Activated CD8-positive, alpha-beta memory T cell treated with anti-CD3 and anti-CD28 coated beads, Interleukin-2, amount 50 U/mL, for 24 hours (primary cell): ENCODE measurements at regions not wholly inside any gene's neighbourhood (a gene's known extent, or its start where the extent isn't known, plus 50 kb on each side); places are given as distances from the start of the nearest gene placed in this dataset.
"Not testable (repeated sequence)": the region's sequence is repeated elsewhere in the genome, so short reads cannot be mapped to it uniquely, and the experiment has no call there.

ENCODE experiments used
- DNase-seq: peaks from one replicate; pipeline ENCODE4 v3.0.0-alpha.2; 2020; ENCODE audit errors: extremely low read depth

- DNase-seq = no peak
These were observed 709.0 kb upstream of the FAM98A start for GRCh38 chr2:34308140-34308539.

DNA sequence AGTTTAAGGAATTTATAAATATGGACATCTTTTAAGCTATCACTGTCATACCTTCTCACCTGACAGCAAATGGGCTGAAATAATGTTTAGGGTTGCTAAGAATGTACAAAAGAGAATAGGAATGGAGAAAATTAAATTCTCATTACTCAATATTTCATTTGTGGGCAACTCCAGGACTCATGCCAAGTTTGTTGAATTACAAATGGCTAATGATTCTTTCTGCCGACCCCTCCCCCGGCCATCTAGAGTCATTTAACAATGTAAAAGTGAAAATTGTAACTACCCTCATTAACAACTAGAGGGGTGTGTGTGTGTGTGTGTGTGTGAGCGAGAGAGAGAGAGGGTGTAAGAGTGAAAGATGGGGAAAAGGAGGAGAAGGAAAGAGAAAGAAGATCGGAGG is 708.5 kb upstream of the FAM98A start:
- DNase-seq = no peak

DNA sequence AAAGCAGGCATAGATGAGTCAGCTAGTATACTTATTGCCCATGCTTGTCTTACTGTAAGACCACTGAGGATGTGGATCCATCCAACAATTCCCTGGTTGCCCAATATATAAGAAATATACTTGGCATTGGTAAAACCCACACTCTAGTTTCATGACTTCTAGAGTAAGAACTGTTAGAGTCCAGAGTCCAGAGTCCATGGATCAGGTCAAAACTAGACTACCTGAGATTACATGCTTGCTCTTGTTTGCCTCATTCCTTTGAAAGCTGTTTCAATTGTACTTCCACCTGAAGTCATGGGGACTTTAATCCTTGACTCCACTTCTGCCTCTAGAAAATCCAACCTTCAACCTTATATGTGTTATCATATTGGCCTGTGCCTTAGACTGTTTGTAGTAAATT is 707.6 kb upstream of the FAM98A start:
- no peak for DNase-seq

- no peak for DNase-seq
These were observed 706.5 kb upstream of the FAM98A start for GRCh38 chr2:34305587-34305986.

GRCh38 chr2:34294961-34295360 is 695.9 kb upstream of the FAM98A start:
- no peak for DNase-seq

- no peak for DNase-seq
These were observed 692.0 kb upstream of the FAM98A start for GRCh38 chr2:34291076-34291475.

DNA sequence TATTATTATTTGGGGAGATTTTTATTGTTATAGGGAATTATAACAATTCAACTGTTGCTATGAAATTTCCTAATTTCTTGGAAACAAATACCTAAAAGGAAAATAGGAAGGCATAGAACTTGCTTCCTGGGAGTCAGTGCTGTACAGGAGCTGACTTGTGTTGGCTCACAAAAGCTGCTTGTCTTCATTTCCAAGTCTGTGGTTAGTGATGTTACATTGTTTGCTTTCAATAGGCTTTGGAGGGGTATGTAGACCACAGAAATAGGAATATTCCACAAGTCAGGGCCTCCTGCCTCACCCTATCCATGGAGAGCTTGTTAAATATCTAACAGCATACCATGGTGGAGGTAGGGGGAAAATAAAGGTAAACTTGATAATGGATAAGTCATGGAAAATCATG is 688.9 kb upstream of the FAM98A start:
- no peak for DNase-seq

DNA sequence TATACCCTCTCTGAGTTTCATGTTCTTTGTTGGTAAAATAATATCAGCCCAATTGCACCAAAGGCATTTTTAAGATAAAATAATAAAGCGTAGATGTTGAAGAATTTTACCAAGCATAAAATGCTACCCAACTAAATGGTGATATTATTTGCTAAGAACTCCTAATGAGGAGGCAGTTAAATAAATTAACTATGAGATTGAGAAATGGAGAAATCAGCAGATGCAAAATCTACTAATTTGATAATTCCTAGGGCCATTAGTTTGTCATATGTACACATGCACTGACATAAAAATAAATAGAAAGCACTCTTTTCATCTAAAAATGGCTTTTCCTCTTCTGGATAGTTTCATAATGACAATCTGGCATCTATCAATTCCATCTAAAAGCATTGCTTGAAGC is 681.5 kb upstream of the FAM98A start:
- no peak for DNase-seq

- no peak for DNase-seq
These were observed 668.0 kb upstream of the FAM98A start for GRCh38 chr2:34266908-34267697.

GRCh38 chr2:34261701-34262100 is 662.6 kb upstream of the FAM98A start:
- no peak for DNase-seq

DNA sequence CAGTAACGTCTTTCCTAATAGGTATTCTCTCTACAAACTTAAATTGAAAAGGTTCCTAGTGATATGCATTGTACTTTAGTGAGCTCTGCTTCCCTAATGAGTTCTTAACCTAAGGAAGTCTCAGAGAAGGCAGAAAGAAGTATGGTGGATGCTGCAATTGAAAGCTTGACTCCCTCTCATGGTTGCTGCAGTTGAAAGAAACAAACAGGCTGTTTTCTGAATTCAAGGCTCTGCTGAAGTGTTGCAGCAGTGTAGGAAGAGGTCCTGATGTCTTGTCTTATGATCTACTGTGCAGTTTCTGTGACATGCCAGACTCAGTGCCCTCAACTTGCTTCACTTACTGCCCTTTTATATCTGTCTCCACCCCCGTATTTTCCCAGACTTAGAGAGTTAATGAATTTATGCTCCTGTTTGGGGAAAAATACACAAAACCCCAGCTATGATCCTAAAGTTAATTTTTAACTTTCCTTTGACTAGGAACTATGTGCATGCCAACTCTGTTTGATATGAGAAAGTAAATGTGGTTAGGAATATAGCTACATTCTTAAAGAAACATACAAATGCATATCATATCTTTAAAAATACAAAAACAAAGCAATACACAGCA is 655.3 kb upstream of the FAM98A start:
- DNase-seq = no peak

GRCh38 chr2:34252111-34252510 is 653.0 kb upstream of the FAM98A start:
- DNase-seq = no peak

GRCh38 chr2:34251578-34251977 is 652.5 kb upstream of the FAM98A start:
- no peak for DNase-seq

DNA sequence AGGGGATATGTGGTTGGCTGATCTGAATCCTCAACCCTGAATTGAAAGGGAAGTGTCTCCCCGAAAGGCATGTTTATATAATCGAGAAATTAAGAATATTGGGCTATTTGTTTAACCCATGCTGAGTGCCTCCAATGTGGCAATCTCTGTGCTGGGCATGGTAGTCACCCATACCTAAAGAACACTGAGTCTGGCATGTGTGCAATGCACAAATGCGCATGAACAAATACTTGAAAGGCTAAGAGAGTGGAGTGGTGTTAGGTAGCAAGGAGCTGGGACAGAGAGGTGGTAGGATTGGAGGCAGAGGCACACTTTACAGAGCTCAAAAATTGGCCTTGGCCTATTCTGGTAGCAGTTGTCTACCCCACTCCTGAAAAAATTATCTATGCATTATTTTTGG is 645.1 kb upstream of the FAM98A start:
- DNase-seq = no peak

- DNase-seq = no peak
These were observed 643.6 kb upstream of the FAM98A start for GRCh38 chr2:34242763-34243123.

DNA sequence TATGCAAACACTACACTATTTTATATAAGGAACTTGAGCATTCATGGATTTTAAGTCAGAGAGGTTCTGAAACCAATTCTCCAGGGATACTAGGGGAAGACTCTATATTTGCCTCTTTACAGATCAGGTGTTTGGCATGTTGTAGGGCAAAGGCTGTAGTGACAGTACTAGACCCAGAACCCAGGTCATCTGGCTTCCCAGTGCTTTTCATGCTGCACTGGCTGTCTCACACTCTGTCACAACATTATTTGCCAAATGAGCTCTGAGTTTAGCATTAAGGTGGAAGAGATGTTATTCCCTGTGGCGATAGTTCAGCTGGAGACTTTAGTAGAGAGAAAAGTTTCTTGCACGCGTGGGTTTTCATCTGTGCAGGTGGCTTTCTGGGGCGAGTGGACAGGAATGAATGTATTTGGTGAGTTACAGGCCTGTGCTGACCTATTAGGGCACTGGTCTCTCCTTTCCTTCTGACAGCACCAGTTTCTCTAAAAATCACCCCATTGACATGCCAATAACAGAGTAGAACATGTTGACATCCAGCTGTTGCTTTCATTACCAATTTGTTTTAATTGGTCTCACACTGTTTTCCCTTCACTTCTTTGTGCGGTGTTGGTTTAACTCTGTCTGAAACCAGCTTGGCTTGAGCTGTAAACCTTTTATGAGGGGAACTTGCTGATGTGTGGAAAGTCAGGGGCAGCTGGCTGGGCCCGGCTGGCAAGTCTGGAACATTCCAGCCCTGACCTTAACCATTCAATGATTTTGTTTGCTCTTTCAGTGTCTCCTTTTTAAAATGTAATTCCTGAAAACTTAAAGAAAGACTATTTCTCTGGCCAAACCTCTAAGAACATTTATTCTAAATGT is 643.0 kb upstream of the FAM98A start:
- no peak for DNase-seq

DNA sequence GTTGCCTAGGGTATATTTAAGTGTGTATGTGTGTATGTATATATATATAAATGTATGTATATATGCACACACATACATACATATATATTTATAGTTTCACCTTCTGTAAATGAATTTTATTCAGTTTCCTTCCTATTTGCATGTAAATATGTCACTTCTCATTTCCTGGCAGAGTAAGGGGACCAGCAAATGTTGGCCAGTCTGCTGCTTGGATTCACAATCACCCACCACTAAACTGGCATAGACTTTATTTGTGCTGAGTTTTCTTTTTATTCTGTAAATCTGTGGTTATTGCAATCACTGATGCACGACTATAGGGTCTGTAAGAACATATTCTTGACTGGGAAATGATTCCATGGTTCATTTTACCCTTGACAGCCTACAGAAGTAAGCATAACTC is 640.4 kb upstream of the FAM98A start:
- DNase-seq = no peak

- no peak for DNase-seq
These were observed 635.7 kb upstream of the FAM98A start for GRCh38 chr2:34234823-34235222.

- no peak for DNase-seq
These were observed 630.9 kb upstream of the FAM98A start for GRCh38 chr2:34229998-34230397.

DNA sequence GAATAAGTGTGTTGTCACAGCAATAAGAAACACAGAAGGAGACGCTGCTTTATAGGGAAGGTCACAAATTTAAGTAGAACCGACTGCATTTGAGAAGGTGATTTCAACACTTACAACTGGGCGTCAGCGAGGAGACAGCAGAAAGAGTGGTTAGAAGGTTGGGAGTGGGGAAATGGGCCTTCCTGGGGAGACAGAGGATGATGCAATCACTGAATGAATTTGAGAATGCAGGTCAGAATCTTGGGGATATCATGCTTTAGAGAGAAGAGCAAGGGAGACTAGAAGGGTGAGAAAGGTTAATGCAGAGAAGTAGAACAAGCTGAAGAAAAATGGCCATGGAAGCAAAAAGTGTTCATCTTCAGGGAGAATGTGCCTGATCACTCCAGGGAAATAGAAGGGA is 616.1 kb upstream of the FAM98A start:
- no peak for DNase-seq

DNA sequence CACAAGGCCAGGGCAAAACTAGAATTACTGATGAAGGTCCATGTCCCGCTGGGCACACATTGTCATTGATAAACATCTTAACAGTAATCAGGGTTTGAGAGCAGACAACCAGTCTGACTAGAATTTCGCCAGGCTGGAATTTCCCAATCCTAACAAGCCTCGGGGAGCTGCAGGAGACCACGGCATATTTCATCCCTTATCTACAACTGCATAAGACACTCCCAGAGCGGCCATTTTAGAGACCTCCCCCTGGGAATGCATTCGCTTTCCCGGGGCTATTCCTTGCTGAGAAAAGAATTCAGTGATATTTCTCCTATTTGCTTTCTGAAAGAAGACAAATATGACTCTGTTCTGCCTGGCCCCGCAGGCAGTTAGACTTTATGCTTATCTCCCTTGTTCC is 611.3 kb upstream of the FAM98A start:
- DNase-seq = not testable (repeated sequence)

GRCh38 chr2:34204560-34204959 is 605.5 kb upstream of the FAM98A start:
- DNase-seq = no peak

DNA sequence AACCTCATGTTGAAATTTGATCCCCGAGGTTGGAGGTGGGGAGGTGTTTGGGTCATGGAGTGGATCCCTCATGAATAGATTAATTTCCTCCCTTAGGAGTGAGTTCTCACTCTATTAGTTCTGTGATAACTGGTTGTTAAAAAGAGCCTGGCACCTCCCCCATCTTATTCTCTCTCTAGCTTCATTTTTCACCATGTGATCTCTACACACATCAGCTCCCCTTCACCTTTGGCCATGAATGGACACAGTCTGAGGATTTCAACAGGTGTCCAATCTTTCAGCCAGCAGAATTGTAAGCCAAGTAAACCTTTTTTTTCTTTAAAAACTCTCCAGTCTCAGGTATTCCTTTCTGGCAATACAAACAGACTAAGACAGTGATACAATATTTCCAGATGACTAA is 602.0 kb upstream of the FAM98A start:
- no peak for DNase-seq
